MM.1S (cell line): ENCODE measurements at regions not wholly inside any gene's neighbourhood (a gene's known extent, or its start where the extent isn't known, plus 50 kb on each side); places are given as distances from the start of the nearest gene placed in this dataset.

Experiments used
- CTCF ChIP-seq: fragments of 300-600 bp; sonication (generic); IDR thresholded peaks from 2 replicates; pipeline ENCODE4 v1.5.1; 2016; ENCODE audit warnings: antibody characterized with exemption, low read length, mixed read lengths
- EZH2phosphoT487 ChIP-seq: fragments of 300-600 bp; sonication (generic); IDR thresholded peaks from 2 replicates; pipeline ENCODE4 v1.6.1; 2018; ENCODE audit warnings: antibody characterized with exemption, low read length

- TF ChIP-seq CTCF (no peak), EZH2phosphoT487 (no peak)
These were observed 914.2 kb downstream of the FAM181B start for GRCh38 chr11:81819462-81819861.
